ENCODE measurements at regions not wholly inside any gene's neighbourhood (a gene's known extent, or its start where the extent isn't known, plus 50 kb on each side); places are given as distances from the start of the nearest gene placed in this dataset.

GRCh38 chr5:126115059-126115629, 308.1 kb upstream of the GRAMD2B start:
- no peak for TF ChIP-seq CTCF (IDR thresholded peaks at IDR 0.05)
- TF ChIP-seq EZH2phosphoT487 (IDR thresholded peaks at IDR 0.05) = no peak
